Neuronal stem cell (in vitro differentiated cells): ENCODE measurements at regions not wholly inside any gene's neighbourhood (a gene's known extent, or its start where the extent isn't known, plus 50 kb on each side); places are given as distances from the start of the nearest gene placed in this dataset.

Experiments used
- DNase-seq: peaks from one replicate; pipeline ENCODE4 v3.0.0-alpha.2; 2013; ENCODE audit warnings: low spot score
- H2AFZ ChIP-seq: one replicate; pipeline ENCODE4 v1.6.1; 2013; ENCODE audit warnings: mild to moderate bottlenecking, low read length, inconsistent platforms
- H2AK5ac ChIP-seq: 2 replicates; pipeline ENCODE4 v1.6.1; 2013; ENCODE audit warnings: low read depth, mild to moderate bottlenecking, inconsistent platforms, low read length, moderate library complexity, mixed read lengths
- H2BK120ac ChIP-seq: 2 replicates; pipeline ENCODE4 v1.6.1; 2013; ENCODE audit warnings: low read depth, mild to moderate bottlenecking, inconsistent platforms, low read length, moderate library complexity, mixed read lengths
- H2BK12ac ChIP-seq: one replicate; pipeline ENCODE4 v1.6.1; 2013; ENCODE audit warnings: low read length, inconsistent platforms
- H2BK15ac ChIP-seq: 2 replicates; pipeline ENCODE4 v1.6.1; 2013; ENCODE audit warnings: mild to moderate bottlenecking, low read length, inconsistent platforms, mixed read lengths
- H2BK5ac ChIP-seq: one replicate; pipeline ENCODE4 v1.6.1; 2013; ENCODE audit warnings: inconsistent platforms, mild to moderate bottlenecking, low read length, moderate library complexity
- H3K14ac ChIP-seq: one replicate; pipeline ENCODE4 v1.6.1; 2013; ENCODE audit warnings: low read length, inconsistent platforms
- H3K18ac ChIP-seq: 2 replicates; pipeline ENCODE4 v1.6.1; 2013; ENCODE audit warnings: low read length, inconsistent platforms
- H3K23ac ChIP-seq: 2 replicates; pipeline ENCODE4 v1.6.1; 2013; ENCODE audit warnings: low read depth, mild to moderate bottlenecking, mixed read lengths, low read length, inconsistent platforms; ENCODE audit not compliant: poor library complexity
- H3K27ac ChIP-seq: replicated peaks from 3 replicates; pipeline ENCODE4 v1.5.1; 2013; ENCODE audit warnings: low read length, inconsistent platforms
- H3K27me3 ChIP-seq, 3 experiments: 2 replicates each; pipeline ENCODE4 v1.6.1; 2013; ENCODE audit warnings: low read length in 3 of 3, mild to moderate bottlenecking in 2 of 3, inconsistent platforms in 1 of 3, low read depth in 1 of 3, mixed read lengths in 1 of 3, moderate library complexity in 1 of 3; ENCODE audit not compliant: control insufficient read depth in 3 of 3, insufficient read depth in 3 of 3
- H3K36me3 ChIP-seq, 2 donors: replicated peaks in 1 of 2; 2 replicates each; pipeline ENCODE4 v1.6.1; 2013; ENCODE audit warnings: low read length in 2 of 2; ENCODE audit not compliant: control insufficient read depth in 2 of 2, insufficient read depth in 2 of 2
- H3K4ac ChIP-seq: 2 replicates; pipeline ENCODE4 v1.6.1; 2013; ENCODE audit warnings: inconsistent platforms, mild to moderate bottlenecking, low read length, moderate library complexity
- H3K4me1 ChIP-seq, 2 donors: 1 replicate in 1 of 2; 2 replicates in 1 of 2; pipeline ENCODE4 v1.6.1; 2013; ENCODE audit warnings: low read length in 2 of 2, low read depth in 1 of 2; ENCODE audit not compliant: control insufficient read depth in 2 of 2, insufficient read depth in 1 of 2
- H3K4me2 ChIP-seq: one replicate; pipeline ENCODE4 v1.6.1; 2013; ENCODE audit warnings: mild to moderate bottlenecking, low read length, inconsistent platforms; ENCODE audit not compliant: insufficient read depth, poor library complexity, severe bottlenecking
- H3K4me3 ChIP-seq, 2 donors: 2 replicates each; pipeline ENCODE4 v1.5.1; 2013; ENCODE audit warnings: low read length in 2 of 2, mild to moderate bottlenecking in 2 of 2, inconsistent platforms in 1 of 2, moderate library complexity in 1 of 2
- H3K79me1 ChIP-seq: one replicate; pipeline ENCODE4 v1.6.1; 2013; ENCODE audit warnings: low read depth, mild to moderate bottlenecking, inconsistent platforms, low read length, moderate library complexity
- H3K9ac ChIP-seq: one replicate; pipeline ENCODE4 v1.6.1; 2013; ENCODE audit warnings: mild to moderate bottlenecking, low read depth, low read length, inconsistent platforms; ENCODE audit not compliant: poor library complexity
- H3K9me3 ChIP-seq, 2 donors: replicated peaks in 1 of 2; 2 replicates each; pipeline versions ENCODE3 to v1.6.1; 2013; ENCODE audit warnings: low read length in 2 of 2, mild to moderate bottlenecking in 2 of 2, inconsistent platforms in 1 of 2, low read depth in 1 of 2, mixed read lengths in 1 of 2, moderate library complexity in 1 of 2; ENCODE audit not compliant: control insufficient read depth in 2 of 2, insufficient read depth in 1 of 2
- H4K8ac ChIP-seq: one replicate; pipeline ENCODE4 v1.6.1; 2013; ENCODE audit warnings: low read depth, mild to moderate bottlenecking, inconsistent platforms, low read length, moderate library complexity
- H4K91ac ChIP-seq: one replicate; pipeline ENCODE4 v1.6.1; 2013; ENCODE audit warnings: low read length, low read depth, mild to moderate bottlenecking, inconsistent platforms; ENCODE audit not compliant: poor library complexity
- WGBS, 2 donors: extraction: QIAGEN DNeasy Blood & Tissue Kit; methylation state at CpG; one replicate each; pipeline ENCODE4 v1.1.7; 2013; ENCODE audit warnings: missing lambda C conversion rate in 2 of 2, mixed read lengths in 1 of 2; ENCODE audit not compliant: insufficient read length in 2 of 2, insufficient replicate concordance in 1 of 2; ENCODE audit errors: extremely low coverage in 2 of 2; 5-methylcytosine and 5-hydroxymethylcytosine counted together

DNA sequence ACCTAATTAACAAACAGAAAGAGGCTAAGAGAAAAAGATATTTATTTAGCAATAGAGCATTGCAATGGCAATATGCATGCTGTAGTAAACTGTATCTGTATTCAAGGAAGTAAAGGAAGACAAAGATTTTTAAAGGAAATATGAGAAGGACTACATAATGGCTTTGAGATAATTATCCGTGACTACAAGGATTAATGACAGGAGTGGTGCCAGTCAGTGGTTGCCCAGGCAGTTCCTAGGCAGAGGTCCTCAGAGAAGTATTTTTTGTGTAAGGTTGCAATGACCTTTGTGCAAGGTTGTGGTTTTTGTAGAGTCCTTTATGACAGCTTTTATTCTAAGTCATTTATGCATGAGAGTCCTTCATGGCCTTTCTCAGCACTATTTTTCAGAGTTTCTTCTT, 711.1 kb upstream of the CHRM3 start:
- no peak overlapping the region for H3K18ac ChIP-seq
- H3K4me1 ChIP-seq, result no peaks in the 10 kb centered on the region
- no peak overlapping the region for H3K9ac ChIP-seq
- no peak overlapping the region for H2BK12ac ChIP-seq
- no peak for DNase-seq
- no peak overlapping the region for H2BK15ac ChIP-seq
- H3K14ac ChIP-seq, result no peak overlapping the region
- no peak overlapping the region for H3K4ac ChIP-seq
- H2BK120ac ChIP-seq, result no peak overlapping the region
- no peak overlapping the region for H2AFZ ChIP-seq
- WGBS, 2 donors, result no CpG with 5 or more reads among the region's 1 CpG
- H3K27ac ChIP-seq, result no peak overlapping the region
- no peak overlapping the region for H4K8ac ChIP-seq
- H3K9me3 ChIP-seq, result no peaks in the 10 kb centered on the region
- no peaks in the 10 kb centered on the region for H3K36me3 ChIP-seq
- no peak overlapping the region for H3K4me3 ChIP-seq
- H2BK5ac ChIP-seq, result no peak overlapping the region
- H3K27me3 ChIP-seq, result no peaks in the 10 kb centered on the region
- H4K91ac ChIP-seq, result no peak overlapping the region
- no peak overlapping the region for H3K4me2 ChIP-seq
- H2AK5ac ChIP-seq, result no peak overlapping the region
- H3K23ac ChIP-seq, result no peak overlapping the region
- no peaks in the 10 kb centered on the region for H3K79me1 ChIP-seq

DNA sequence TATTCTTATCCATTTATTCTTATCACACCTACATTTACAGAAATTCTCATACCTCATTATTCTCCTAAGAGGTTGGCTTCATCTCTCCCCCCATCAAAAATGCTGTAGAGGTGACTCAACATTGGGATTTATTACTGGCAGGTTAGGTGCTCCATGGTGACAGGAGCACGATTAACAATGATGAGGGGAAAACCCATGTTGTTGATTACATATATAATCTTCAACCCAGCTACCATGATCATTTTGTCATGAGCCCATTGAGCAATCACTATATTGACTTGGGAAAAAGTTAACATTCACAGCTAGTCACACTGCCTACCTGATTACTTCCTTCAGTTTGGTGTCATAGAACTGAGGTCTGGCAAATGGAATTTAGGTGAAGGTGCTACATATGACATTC, 712.1 kb upstream of the CHRM3 start:
- WGBS, 2 donors, result no CpG with 5 or more reads among the region's 1 CpG
- no peak overlapping the region for H3K23ac ChIP-seq
- no peak overlapping the region for H3K18ac ChIP-seq
- H3K27me3 ChIP-seq, result no peaks in the 10 kb centered on the region
- H3K9me3 ChIP-seq, result no peaks in the 10 kb centered on the region
- H3K36me3 ChIP-seq, result no peaks in the 10 kb centered on the region
- H2BK5ac ChIP-seq, result no peak overlapping the region
- H2BK12ac ChIP-seq, result no peak overlapping the region
- no peaks in the 10 kb centered on the region for H3K4me1 ChIP-seq
- H3K4me2 ChIP-seq, result no peak overlapping the region
- no peak overlapping the region for H3K27ac ChIP-seq
- H3K9ac ChIP-seq, result no peak overlapping the region
- H4K8ac ChIP-seq, result no peak overlapping the region
- no peak overlapping the region for H2AK5ac ChIP-seq
- no peak overlapping the region for H4K91ac ChIP-seq
- H3K4me3 ChIP-seq, result no peak overlapping the region
- H3K4ac ChIP-seq, result no peak overlapping the region
- no peaks in the 10 kb centered on the region for H3K79me1 ChIP-seq
- no peak for DNase-seq
- no peak overlapping the region for H2BK120ac ChIP-seq
- no peak overlapping the region for H2BK15ac ChIP-seq
- no peak overlapping the region for H3K14ac ChIP-seq
- H2AFZ ChIP-seq, result no peak overlapping the region

DNA sequence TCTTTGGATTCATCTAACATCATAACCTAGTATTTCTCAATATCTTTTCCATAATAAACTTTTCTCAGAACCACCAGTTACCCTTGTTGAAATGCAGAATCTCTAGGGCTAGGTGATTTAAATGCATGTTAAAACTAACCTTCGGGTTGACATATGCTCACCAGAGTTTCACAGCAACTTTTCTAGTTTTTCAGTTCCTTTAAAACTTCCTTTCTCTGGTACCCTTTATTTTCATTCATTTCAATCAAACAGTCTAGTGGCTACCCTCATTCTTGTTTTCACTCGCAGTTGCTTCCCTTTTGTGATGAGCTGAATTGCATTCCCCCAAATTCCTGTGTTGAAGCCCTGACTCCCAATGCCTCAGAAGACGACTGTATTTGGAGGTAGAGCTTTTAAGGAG, 712.8 kb upstream of the CHRM3 start:
- no CpG with 5 or more reads among the region's 3 CpGs for WGBS, 2 donors
- no peak overlapping the region for H3K4ac ChIP-seq

DNA sequence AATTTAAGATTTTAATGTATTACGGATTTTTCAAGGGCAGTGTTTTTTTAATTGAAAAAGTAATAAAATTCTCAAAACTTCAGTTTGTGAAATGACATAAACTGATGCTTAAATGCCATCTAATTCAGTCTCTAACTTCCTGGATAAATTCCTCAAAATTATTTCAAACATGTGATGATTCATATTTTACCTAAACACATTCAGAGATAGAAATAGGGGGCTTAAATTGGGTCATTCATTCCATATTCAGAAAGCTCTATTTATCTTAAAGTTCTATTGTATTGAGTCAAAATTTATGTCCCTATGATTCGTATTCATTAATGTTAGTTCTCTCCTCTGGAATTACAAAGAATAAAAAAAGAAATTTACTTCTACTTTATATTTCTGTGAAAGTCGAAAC, 713.6 kb upstream of the CHRM3 start:
- no peak overlapping the region for H4K8ac ChIP-seq
- H3K14ac ChIP-seq, result no peak overlapping the region
- H3K4me1 ChIP-seq, result no peaks in the 10 kb centered on the region
- H3K36me3 ChIP-seq, result no peaks in the 10 kb centered on the region
- H2AFZ ChIP-seq, result no peak overlapping the region
- no peak overlapping the region for H2BK5ac ChIP-seq
- H3K4me3 ChIP-seq, result no peak overlapping the region
- H3K4ac ChIP-seq, result no peak overlapping the region
- H3K4me2 ChIP-seq, result no peak overlapping the region
- H3K23ac ChIP-seq, result no peak overlapping the region
- H2BK15ac ChIP-seq, result no peak overlapping the region
- no peak overlapping the region for H2BK120ac ChIP-seq
- H3K27ac ChIP-seq, result no peak overlapping the region
- H3K27me3 ChIP-seq, result no peaks in the 10 kb centered on the region
- no peak overlapping the region for H2AK5ac ChIP-seq
- no peak overlapping the region for H4K91ac ChIP-seq
- no peak overlapping the region for H3K18ac ChIP-seq
- no peak overlapping the region for H3K9ac ChIP-seq
- no peak for DNase-seq
- no peak overlapping the region for H2BK12ac ChIP-seq
- WGBS, 2 donors, result no CpG with 5 or more reads among the region's 3 CpGs
- no peaks in the 10 kb centered on the region for H3K79me1 ChIP-seq
- peaks cover 0 to under 1% of the 10 kb centered on the region in 2 donors for H3K9me3 ChIP-seq

More for the DNA sequence above, 712.8 kb upstream of the CHRM3 start:
- Histone ChIP-seq H3K9ac (no peak overlapping the region), H3K9me3 (no peaks in the 10 kb centered on the region), H2BK15ac (no peak overlapping the region), H3K79me1 (no peaks in the 10 kb centered on the region), H3K14ac (no peak overlapping the region), H3K18ac (no peak overlapping the region), H3K4me3 (no peak overlapping the region), H3K4me2 (no peak overlapping the region), H4K91ac (no peak overlapping the region), H2BK120ac (no peak overlapping the region), H2BK12ac (no peak overlapping the region), H3K4me1 (no peaks in the 10 kb centered on the region), H3K23ac (no peak overlapping the region), H4K8ac (no peak overlapping the region), H3K36me3 (no peaks in the 10 kb centered on the region), H2AFZ (peak overlapping the region; percentile 2), H2AK5ac (no peak overlapping the region), H3K27me3 (no peaks in the 10 kb centered on the region), H3K27ac (no peak overlapping the region), H2BK5ac (no peak overlapping the region)
- DNase-seq, result no peak
